ENCODE measurements at regions not wholly inside any gene's neighbourhood (a gene's known extent, or its start where the extent isn't known, plus 50 kb on each side); places are given as distances from the start of the nearest gene placed in this dataset.

- Histone ChIP-seq H3K4me1 (ENCODE audit: insufficient read depth, low read length) (no peaks in the 10 kb centered on the region; the same call in 1 of the 2 replicates), H4K8ac (replicated peaks; ENCODE audit: insufficient read length, low read depth, low read length) (no peak overlapping the region), H3K79me1 (ENCODE audit: insufficient read depth, low read depth, low read length, poor library complexity, severe bottlenecking) (no peaks in the 10 kb centered on the region), H2BK20ac (ENCODE audit: low read depth, low read length, poor library complexity, severe bottlenecking) (no peak overlapping the region), H2BK5ac (ENCODE audit: insufficient read length, low read length) (no peak overlapping the region), H3K27ac (ENCODE audit: insufficient read length, low read depth, low read length) (no peak overlapping the region), H3K4me2 (ENCODE audit: insufficient read depth, insufficient read length, low read length) (no peak overlapping the region), H2BK15ac (ENCODE audit: low read depth, low read length) (no peak overlapping the region), H3K27me3 (ENCODE audit: insufficient read depth, low read length) (no peaks in the 10 kb centered on the region), H3K18ac (ENCODE audit: insufficient read length, low read depth, low read length) (no peak overlapping the region), H4K5ac (ENCODE audit: insufficient read length, low read depth, low read length) (no peak overlapping the region), H3K56ac (ENCODE audit: insufficient read length, low read depth, low read length) (no peak overlapping the region), H4K20me1 (ENCODE audit: control insufficient read depth, insufficient read depth, insufficient read length) (no peaks in the 10 kb centered on the region), H3K9me3 (ENCODE audit: control insufficient read depth, low read depth, low read length) (no peaks in the 10 kb centered on the region), H2AFZ (ENCODE audit: low read length) (no peak overlapping the region), H3K79me2 (ENCODE audit: insufficient read depth, low read length) (no peaks in the 10 kb centered on the region), H2BK120ac (ENCODE audit: low read depth, low read length, poor library complexity, severe bottlenecking) (no peak overlapping the region), H3T11ph (ENCODE audit: low read length) (no peak overlapping the region), H3K23ac (ENCODE audit: insufficient read length, low read depth, low read length) (no peak overlapping the region), H3K23me2 (ENCODE audit: insufficient read length, low read depth, low read length, poor library complexity, severe bottlenecking) (no peaks in the 10 kb centered on the region), H2BK12ac (ENCODE audit: insufficient read length, low read depth, low read length) (no peak overlapping the region), H4K91ac (ENCODE audit: insufficient read length, low read depth, low read length) (no peak overlapping the region), H3K4ac (ENCODE audit: low read depth, low read length) (no peak overlapping the region), H3K9ac (ENCODE audit: extremely low read depth, insufficient read length, low read length) (no peak overlapping the region), H2AK5ac (ENCODE audit: insufficient read length, low read length) (no peak overlapping the region), H3K14ac (ENCODE audit: insufficient read depth, low read length) (no peak overlapping the region)
- no peak overlapping the region for H3K27ac Mint-ChIP-seq
- WGBS (ENCODE audit: extremely low coverage, insufficient read length, low lambda C conversion rate), result no CpG with 5 or more reads among the region's 1 CpG
- peaks cover 14% of the 10 kb centered on the region in 2 experiments for H3K4me1 Mint-ChIP-seq
- no peaks in the 10 kb centered on the region for H3K36me3 Mint-ChIP-seq (ENCODE audit: insufficient read depth in 1 of 3, low read depth in 3 of 3)
- H3K4me3 Mint-ChIP-seq, result no peak overlapping the region
- peaks cover 2 to 3% of the 10 kb centered on the region in 2 experiments; a peak in 3 of 5 replicates for H3K9me3 Mint-ChIP-seq
- no peak for TF ChIP-seq CTCF (conservative IDR thresholded peaks at IDR 0.05)
- DNase-seq, result no peak
- H3K27me3 Mint-ChIP-seq (ENCODE audit: low read depth), result no peaks in the 10 kb centered on the region
Observed at GRCh38 chr4:19947349-19947748, 304.4 kb upstream of the SLIT2 start.
